NCI-H187 (cell line): ENCODE measurements at regions not wholly inside any gene's neighbourhood (a gene's known extent, or its start where the extent isn't known, plus 50 kb on each side); places are given as distances from the start of the nearest gene placed in this dataset.

ENCODE experiments used
- DNase-seq, 2 experiments: peaks; one replicate each; lab custom pipeline; 2025; lab: John Stamatoyannopoulos, UW

- DNase-seq = no peak
These were observed 143.7 kb upstream of the MCHR2 start for GRCh38 chr6:100137759-100138158.

DNA sequence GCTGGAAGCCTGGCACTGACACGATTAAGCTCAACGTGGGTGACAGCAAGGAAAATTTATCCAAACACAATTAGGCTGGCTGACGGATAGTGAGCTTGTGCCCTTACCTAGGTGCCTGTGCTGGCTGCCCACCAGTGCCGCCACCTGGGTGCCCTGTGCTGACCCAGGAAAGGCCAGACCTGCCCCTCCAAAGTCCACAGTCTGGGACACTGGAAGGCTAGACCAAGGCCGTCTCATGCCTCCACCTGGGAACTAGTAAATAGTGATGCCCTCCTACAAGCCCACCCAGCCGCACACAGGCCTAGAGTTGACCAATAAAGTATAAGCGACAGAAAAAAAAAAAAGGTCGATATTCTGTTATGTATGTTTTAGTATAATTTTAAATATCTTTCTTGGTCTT, 142.6 kb upstream of the MCHR2 start:
- DNase-seq = no peak

DNA sequence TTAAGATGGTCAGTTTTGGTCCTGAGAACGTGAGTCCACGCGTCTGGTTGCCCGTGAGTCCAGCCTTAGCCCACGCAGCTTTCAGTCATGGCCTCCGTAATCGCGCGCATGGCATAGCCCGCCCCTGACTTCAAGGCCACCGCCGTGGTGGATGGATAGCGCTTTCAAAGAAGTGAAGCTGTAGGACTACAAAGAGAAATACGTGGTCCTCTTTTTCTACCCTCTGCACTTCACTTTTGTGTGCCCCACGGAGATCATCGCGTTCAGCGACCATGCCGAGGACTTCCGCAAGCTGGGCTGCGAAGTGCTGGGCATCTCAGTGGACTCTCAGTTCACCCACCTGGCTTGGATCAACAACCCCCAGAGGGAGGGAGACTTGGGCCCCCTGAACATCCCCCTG, 142.0 kb upstream of the MCHR2 start:
- DNase-seq = no peak

DNA sequence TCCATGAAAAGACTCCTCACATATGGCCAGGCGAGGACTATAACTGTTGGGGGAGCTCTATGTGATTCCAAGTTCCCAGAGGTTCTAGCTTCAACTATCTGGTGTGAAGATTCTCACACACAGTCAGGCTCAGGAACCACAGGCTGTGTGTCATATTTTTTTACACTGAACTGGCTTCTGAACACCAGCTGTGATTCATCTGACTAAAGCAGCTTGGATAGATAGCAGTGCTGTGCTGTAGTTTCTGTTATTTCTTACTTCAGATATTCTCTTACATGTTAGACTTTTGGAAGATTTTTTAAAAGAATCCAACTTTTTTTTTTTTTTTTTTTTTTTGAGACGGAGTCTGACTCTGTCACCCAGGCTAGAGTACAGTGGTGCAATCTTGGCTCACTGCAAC, 140.7 kb upstream of the MCHR2 start:
- DNase-seq = no peak

- no peak for DNase-seq
These were observed 140.3 kb upstream of the MCHR2 start for GRCh38 chr6:100134297-100134696.

GRCh38 chr6:100132005-100132404, 138.0 kb upstream of the MCHR2 start:
- no peak for DNase-seq

GRCh38 chr6:100130630-100131029, 136.6 kb upstream of the MCHR2 start:
- DNase-seq = no peak

GRCh38 chr6:100126790-100127484, 132.9 kb upstream of the MCHR2 start:
- DNase-seq = no peak

DNA sequence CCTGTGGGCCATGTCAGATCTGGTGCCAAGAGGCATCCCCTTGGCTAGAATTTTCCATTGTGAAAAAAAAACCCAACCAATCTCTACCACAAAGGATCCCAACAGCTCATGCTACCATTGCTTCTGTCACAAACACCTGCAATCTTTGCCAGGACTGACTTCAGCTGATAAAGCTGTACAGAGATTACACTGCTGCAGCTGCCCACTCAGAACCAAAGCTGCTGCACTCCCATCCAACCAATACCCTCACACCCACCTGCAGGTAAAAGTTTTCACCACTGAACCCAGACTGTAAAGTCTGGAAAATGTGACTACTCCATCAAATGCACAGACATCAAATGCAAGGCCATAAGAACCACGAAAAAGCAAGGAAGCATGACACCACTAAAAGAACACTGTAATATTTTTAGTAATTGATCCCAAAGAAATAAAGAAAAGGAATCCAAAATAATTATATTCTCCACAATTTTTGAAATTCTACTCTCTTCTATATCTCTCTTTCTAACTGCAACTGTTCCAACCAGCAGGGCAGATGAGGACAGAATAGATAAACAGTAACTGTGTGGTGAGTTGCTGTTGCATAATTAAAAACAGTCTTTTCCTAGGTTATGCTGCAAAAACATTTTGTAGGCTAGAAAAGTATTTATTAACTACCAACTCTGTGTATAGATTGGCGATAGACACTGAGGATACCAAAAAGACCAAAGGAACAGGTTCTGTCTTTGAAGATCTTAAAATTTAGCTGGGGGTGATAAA, 128.0 kb upstream of the MCHR2 start:
- DNase-seq = no peak

- no peak for DNase-seq
These were observed 125.2 kb upstream of the MCHR2 start for GRCh38 chr6:100119261-100119660.

DNA sequence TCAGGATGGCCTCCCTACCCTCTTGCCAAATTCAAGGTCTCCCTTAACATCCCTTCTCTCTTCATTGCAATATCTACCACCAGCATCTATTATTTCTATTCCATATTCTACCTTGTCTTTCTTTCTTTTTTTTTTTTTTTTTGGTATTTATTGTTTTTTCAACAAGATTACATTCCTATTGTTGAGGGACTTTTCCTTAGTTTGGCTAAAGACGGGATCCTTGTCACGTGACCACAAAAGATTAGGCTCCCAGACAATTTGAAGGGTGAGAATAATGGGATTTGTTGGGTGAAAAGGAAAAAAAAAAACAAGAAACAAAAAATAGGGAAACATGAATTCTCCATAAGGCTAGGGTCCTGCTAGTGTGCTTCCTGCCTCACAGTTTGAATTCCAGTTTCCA, 124.3 kb upstream of the MCHR2 start:
- no peak for DNase-seq

- no peak for DNase-seq
These were observed 123.7 kb upstream of the MCHR2 start for GRCh38 chr6:100117680-100118079.

DNA sequence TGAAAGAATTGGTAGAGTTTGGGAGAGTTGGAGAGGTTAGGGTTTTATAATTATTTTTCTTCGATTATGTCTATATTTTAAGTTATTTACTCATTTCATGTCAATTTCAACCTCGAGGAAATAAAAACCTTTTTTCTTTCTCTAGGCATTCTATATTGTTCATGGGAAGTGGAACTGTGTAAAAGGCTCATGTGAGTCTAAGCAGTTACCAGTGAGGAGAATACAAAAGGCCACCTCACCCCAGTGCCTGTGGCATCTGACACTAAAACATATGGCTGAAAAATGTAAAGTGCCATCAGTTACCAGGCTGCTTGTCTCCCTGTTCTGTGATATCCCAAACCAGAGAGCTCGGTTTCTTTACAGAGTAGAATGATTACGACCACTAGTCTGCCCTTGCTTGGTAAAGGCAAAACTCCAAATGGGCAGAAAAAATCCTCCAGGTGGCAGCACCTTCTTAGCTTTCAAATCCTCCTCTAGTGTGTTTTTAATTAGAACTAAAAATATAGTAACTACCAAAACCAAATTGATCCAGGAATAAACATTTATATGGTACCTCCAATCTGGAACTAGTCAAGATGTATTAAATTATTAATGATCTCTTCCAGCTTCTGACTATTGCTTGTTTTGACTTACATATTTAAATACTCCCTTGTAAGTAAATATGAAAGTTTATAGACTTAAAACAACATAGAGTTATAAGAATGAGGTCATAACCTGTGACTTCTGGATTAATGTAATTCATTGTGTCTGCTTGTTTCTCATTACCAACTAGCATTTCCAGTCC, 122.6 kb upstream of the MCHR2 start:
- DNase-seq = no peak

DNA sequence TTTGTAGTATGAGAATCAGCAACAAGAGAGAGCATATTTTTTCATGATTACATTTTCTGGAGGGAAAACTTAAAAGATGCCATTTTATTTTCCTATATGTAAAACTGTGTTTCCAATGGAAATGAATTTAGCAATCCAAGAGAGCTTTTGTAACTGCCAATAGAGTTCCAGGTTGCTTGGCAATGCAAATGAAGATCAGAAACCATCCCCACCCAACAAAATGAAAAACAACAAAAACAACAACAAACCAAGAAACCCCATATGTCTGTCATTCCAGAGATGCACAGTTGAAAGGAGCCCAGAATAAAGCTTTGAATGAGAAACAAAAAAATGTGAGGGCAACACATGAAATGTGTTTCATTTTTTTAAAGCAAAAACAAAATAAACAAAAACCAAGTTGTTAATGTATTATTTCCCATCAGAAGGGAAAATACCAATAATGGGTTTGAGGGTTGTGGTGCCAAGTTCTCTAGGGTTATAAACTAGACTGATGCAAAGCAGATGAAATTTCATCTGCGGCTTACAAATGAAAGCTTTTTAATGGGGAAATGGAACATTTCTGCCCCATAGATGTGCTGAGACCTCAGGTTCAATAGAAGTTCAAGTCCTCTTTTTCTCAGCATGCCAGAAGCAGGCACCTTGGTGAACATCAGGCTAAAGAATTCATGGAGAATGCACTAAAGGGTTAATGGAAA, 121.5 kb upstream of the MCHR2 start:
- DNase-seq = no peak

- DNase-seq = no peak
These were observed 119.0 kb upstream of the MCHR2 start for GRCh38 chr6:100112855-100113508.

DNA sequence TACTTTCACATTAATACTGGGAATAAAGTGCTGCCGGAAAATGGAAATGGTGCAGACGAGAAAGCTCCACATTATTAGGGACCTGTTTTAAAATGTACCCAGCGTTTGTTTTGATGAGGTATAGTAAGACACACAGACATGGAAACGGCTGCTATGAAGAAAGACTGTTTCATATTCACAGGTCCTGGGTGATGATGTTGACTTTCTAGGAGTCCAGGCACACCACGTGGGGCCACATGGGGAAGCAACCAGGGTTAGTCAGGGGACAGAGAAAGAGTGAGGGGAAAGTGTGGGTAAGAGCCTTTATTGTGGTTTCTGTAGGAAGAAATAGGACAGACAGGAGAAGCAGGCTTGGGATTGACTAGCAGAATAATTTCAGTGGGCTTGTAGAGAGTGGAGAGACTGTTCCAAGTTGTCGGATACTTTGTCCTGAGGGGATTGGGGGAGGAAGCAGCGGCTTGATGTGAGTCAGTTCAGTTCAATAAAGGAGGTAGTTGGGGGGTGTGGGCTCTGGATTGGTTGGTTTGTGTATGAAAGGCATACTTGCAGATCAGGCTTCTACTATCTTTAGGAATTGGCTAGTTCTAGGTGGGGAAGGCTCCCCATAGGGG, 112.0 kb upstream of the MCHR2 start:
- DNase-seq = no peak

GRCh38 chr6:100105138-100105537, 111.1 kb upstream of the MCHR2 start:
- no peak for DNase-seq

DNA sequence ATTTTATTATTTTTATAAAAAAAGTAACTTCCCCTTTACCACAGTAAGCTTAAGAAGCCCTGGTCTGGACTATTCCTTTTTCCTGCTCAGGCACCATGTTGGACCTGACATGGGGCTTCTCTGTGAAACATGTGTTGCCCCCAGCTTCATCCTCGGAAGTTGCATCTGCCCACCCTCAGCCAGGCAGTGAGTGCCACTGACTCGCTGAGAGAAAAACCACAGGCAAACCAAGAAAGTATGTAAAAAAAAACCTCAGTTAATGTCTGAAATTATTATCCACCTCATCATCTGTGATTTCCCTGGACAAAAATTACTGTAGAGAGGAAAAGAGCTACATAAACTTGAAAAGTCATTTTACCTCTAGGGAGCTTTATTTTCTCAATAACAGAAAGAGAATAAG, 109.9 kb upstream of the MCHR2 start:
- DNase-seq = no peak

DNA sequence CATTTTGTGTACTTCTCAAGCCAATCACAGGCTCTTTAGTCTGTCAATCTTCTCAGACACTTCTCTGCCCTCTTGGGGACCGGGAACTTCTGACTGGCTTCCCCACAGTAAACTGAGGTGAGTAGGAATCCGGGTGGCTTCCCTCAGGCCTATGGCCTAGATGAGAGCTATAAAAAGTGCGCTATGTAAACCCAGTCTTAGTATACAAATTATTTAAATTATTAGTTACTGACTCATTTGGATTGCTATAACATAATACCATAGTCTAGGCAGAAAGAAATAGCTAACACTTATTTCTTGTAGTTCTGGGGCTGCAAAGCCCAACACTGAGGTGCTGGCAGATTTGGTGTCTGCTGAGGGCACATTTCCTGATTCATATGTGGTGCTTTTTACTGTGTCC, 109.2 kb upstream of the MCHR2 start:
- no peak for DNase-seq

DNA sequence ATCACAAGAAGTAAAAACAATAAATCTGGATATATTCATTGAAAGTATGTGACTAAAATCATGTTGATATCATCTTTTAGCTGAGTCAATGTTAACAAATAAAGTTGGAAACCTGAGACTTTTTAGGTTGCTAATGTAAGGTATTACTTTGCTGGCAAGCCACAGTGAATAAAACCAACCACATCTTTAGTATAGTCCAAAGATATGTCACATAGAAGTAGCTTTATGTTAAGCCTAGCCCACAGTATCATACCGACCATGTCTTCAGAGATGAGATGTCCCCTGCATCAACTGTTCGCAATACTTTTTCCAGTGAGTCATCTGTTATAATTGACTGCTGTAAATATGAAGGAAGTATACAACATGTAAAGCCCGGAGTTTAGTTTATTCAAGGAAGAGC, 107.6 kb upstream of the MCHR2 start:
- no peak for DNase-seq

DNA sequence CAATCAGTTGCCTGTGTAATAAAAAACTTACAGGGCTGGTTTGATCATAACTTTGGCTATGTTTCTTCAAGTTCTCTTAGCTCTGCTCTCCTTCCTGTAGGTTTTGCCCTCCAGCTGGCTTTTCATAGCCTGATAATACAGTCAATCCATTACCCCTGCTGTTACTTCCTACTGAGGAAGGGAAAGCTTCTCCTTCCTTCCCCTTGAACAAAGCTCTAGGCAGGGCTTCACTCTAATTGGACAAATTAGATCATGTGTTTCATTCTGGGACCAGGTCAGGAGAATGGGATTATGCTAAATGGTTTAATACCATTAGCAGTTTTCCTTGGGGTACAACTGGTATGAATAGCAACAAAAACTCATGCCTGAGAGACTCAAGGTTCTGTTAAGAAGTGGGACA, 106.8 kb upstream of the MCHR2 start:
- no peak for DNase-seq
